Prostate gland (tissue), 2 donors: ENCODE measurements at regions not wholly inside any gene's neighbourhood (a gene's known extent, or its start where the extent isn't known, plus 50 kb on each side); places are given as distances from the start of the nearest gene placed in this dataset.

ENCODE experiments used
- CTCF ChIP-seq, 4 experiments: fragments of 200-600 bp in 2 of 4; fragments of 450-650 bp in 2 of 4; sonication (generic) in 2 of 4; IDR thresholded peaks; 1 replicate in 3 of 4; 2 replicates in 1 of 4; pipeline ENCODE4 v1.5.1; 2016 to 2019; ENCODE audit warnings: antibody characterized with exemption in 4 of 4, mild to moderate bottlenecking in 2 of 4, moderate library complexity in 2 of 4
- POLR2A ChIP-seq: fragments of 450-650 bp; IDR thresholded peaks from one replicate; pipeline ENCODE4 v1.6.1; 2016; ENCODE audit warnings: antibody characterized with exemption, mild to moderate bottlenecking

DNA sequence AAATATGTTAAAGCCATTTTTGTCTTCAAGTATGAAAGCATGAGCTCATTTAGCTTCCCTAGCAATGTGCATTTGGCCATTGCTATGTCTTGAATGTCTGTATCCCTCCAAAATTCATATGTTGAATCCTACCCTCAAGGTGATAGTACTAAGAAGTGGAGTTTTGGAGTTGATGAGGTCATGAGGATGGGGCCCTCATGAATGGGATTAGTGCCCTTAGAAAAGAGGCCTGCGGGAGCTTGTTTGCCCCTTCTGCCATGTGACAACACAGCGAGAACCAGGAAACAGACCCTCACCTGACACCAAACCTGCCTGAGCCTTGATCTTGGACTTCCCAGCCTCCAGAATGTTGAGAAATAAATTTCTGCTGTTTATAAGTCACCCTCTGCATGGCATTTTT lies 61.3 kb upstream of the UCN3 start:
- TF ChIP-seq CTCF (IDR thresholded peaks at IDR 0.05) (no peak), POLR2A (no peak)
